Fibroblast of gingiva (primary cell): ENCODE measurements at regions not wholly inside any gene's neighbourhood (a gene's known extent, or its start where the extent isn't known, plus 50 kb on each side); places are given as distances from the start of the nearest gene placed in this dataset.
A peak's percentile ranks its signal among the peaks of the same experiment; 100 is the strongest.
"Not testable (repeated sequence)": the region's sequence is repeated elsewhere in the genome, so short reads cannot be mapped to it uniquely, and the experiment has no call there.

Source experiments
- DNase-seq: peaks from one replicate; pipeline ENCODE4 v3.0.0-alpha.2; 2011; ENCODE audit warnings: low read depth

GRCh38 chr2:228956701-228957474, 314.2 kb downstream of the PID1 start:
- DNase-seq = no peak

GRCh38 chr2:228949831-228950230, 321.3 kb downstream of the PID1 start:
- DNase-seq = no peak

GRCh38 chr2:228945710-228946109, 325.4 kb downstream of the PID1 start:
- no peak for DNase-seq

- no peak for DNase-seq
These were observed 328.2 kb downstream of the PID1 start for GRCh38 chr2:228942856-228943255.

- DNase-seq = peak; percentile 42
These were observed 332.5 kb downstream of the PID1 start for GRCh38 chr2:228938629-228939028.

GRCh38 chr2:228927028-228928010, 343.8 kb downstream of the PID1 start:
- DNase-seq = peak; percentile 55

GRCh38 chr2:228919808-228920207, 351.3 kb downstream of the PID1 start:
- DNase-seq = no peak

GRCh38 chr2:228917220-228917619, 353.9 kb downstream of the PID1 start:
- peak; percentile 4 for DNase-seq

GRCh38 chr2:228916416-228917090, 354.5 kb downstream of the PID1 start:
- no peak for DNase-seq

- no peak for DNase-seq
These were observed 357.9 kb downstream of the PID1 start for GRCh38 chr2:228913176-228913575.

GRCh38 chr2:228910872-228911271, 360.2 kb downstream of the PID1 start:
- not testable (repeated sequence) for DNase-seq

GRCh38 chr2:228902176-228902575, 368.9 kb downstream of the PID1 start:
- no peak for DNase-seq

- DNase-seq = peak; percentile 46
These were observed 369.6 kb downstream of the PID1 start for GRCh38 chr2:228901531-228901930.

GRCh38 chr2:228878138-228878537, 392.9 kb downstream of the PID1 start:
- DNase-seq = no peak

GRCh38 chr2:228876276-228876675, 394.8 kb downstream of the PID1 start:
- DNase-seq = no peak

- DNase-seq = peak; percentile 60
These were observed 395.8 kb downstream of the PID1 start for GRCh38 chr2:228875152-228875900.

GRCh38 chr2:228871012-228871411, 400.1 kb downstream of the PID1 start:
- no peak for DNase-seq

GRCh38 chr2:228869636-228870264, 401.3 kb downstream of the PID1 start:
- DNase-seq = no peak

GRCh38 chr2:228867406-228867805, 403.7 kb downstream of the PID1 start:
- DNase-seq = no peak

GRCh38 chr2:228866781-228867180, 404.3 kb downstream of the PID1 start:
- DNase-seq = no peak

- no peak for DNase-seq
These were observed 405.0 kb downstream of the PID1 start for GRCh38 chr2:228866044-228866443.
